ENCODE measurements at regions not wholly inside any gene's neighbourhood (a gene's known extent, or its start where the extent isn't known, plus 50 kb on each side); places are given as distances from the start of the nearest gene placed in this dataset.
"Not testable (repeated sequence)": the region's sequence is repeated elsewhere in the genome, so short reads cannot be mapped to it uniquely, and the experiment has no call there.

DNA sequence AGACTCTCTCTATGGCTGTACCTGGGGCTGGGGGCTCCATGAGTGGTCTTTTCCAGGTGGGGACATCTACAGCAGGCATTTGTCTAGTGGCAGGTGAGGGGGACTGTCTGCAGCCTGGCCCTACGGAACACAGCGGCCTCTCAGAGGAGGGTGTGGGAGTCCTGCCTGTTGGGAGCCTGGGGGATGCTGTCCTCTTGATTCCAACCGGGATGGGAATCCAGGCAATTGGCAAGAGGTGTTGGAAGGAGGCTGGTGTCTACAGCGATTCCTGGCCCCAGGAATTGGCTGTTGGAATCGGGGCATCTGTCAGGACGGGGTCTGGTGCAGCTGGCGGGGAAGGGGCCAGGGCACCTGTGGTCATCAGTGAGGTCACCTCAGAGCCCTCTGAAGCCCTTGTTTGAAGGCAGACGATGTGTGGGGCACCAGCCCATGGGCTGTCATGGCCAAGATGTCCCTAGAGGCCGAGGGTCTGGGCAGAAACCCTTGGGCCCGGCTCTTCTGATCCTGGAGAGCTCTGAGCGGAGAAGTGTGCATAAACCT lies 386.3 kb downstream of the TMEM121 start:
- no peak for DNase-seq

DNA sequence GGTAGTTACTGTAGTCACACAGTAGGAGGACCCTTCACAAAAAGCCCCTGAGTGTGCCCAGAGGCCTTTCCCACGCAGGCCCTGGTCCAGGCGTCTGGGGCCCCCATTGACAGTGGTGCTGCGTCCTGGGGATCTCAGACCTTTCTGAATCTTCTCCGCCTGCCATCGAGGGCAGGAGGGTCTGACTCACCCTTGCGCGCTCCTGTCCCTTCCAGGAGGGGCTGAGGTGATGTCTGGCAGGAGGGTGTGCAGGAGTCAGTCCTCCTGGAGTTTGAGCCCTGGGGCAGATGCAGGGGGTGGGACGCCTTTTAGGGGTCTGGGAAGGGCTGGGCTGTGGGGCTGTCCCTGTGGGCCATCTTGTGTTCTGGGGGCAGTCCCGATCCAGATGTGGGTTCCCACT lies 386.8 kb downstream of the TMEM121 start:
- no peak for DNase-seq

DNA sequence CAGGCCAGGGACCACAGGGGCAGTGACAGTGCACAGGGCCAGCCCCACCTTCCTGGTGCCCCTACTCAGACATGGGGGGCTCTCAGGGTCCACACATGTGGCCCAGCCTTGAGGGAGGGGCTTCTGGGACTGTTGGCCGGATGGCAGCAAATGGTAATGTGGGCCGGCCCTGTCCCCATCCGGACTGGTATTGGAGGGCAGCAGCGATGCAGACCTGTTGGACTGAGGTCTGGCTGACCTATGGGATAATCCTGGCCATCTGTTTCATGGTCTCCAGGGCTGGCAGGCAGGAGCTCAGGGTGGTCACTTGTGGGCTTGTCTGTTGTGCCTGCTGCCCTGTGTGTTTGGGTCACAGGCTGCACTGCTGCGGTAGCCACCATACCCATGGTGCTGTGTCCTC lies 387.5 kb downstream of the TMEM121 start:
- DNase-seq, result no peak

DNA sequence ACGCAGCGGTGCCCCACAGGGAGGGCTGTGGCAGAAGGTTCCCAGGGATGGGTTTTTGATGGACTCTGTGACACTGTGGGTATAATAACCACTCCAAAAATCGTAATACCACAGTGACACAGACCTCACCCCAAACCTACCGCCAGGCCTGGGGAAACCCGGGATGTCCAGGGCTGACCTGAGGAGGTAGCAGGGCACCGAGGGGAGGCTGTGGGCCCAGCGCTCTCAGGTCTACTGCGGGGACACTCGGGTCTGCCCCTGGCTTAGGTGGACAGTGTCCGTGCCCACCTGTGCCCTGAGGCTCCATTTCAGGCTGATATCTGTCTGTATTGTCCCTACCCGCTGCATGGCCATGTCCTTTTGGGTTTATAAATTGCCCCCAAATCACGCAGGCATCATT lies 387.9 kb downstream of the TMEM121 start:
- not testable (repeated sequence) for DNase-seq

DNA sequence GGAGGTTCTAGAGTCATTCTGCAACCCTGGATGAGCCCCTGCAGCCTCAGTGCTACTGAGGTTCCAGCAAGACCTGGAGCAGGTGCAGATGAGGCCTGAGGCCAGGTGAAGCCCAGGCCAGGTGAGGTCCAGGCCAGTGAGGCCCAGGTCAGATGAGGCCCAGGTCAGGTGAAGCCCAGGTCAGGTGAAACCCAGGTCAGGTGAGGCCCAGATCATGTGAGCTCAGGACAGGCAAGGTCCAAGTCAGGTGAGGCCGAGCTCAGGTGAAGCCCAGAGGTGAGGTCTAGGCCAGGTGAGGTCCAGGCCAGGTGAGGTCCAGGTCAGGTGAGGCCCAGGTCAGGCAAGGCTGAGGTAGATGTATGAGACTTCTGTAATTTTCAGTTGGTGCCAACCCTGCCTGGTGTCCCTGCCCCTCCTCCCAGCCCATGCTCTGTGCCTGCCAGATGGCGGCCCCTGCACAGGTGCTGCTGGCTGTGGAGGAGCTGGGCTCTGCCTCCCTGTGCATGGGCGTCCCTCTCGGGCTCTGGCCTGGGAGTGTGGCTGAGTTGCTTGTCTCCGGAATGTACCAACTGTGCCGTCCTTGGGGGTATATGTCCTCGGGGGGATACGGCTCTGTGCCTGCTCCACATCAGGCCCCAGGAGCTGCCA lies 388.5 kb downstream of the TMEM121 start:
- no peak for DNase-seq

DNA sequence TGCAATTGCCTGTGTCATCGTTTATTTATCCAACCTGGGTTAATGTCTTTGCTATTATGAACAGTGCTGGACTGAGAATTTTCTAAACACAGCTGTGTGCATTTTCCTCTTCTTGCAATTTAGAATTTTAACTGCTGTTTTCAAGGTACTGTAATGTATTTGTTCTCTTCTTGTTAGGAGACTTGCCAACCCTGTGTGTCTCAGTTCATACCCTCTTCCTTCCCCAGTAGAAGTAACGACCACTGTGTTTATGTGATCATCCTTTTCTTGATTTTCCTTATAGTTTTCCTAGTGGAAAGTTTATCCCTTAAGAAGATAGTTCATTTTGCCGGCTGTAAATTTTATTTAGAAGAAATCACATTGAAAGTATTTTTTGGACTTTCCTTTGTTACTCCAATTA lies 389.2 kb downstream of the TMEM121 start:
- not testable (repeated sequence) for DNase-seq

DNA sequence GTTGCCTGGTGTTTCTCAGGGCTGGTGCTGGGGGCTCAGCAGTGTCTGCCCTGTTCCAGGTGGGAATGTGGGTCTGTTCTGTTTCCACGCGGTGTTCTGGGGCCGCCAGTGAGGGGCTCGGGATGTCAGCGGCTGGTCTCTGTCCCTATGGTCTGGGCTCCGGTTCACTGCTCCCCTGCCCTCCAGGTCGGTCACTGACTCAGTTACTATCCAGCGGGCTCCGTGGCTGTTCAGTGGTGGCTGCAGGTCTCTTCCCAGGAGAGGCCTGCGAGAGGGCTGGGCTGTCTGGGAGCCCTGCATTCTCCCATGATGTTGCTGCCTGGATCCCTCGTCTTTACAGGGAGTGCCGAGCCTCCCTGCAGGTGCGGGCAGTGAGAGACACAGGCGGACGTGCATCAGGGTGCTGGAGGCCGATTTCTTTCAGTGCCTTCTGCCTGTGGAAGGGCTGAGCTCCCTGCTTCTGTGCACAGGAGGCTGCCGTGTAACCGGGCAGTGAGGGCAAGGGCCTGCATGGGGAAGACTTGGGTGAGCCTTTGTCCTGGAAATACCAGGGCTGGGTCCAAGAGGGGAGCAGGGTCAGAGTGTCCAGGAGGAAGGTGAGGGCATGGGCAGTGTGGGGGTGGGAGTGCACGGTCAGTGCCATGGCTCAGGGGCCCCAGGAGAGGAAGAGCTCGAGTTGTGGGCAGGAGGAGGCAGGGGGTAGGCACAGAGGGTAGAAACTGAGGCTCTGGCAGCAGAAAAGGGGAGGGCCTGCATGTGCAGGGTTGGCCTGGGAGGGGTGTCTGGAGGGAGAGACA lies 391.0 kb downstream of the TMEM121 start:
- not testable (repeated sequence) for DNase-seq

DNA sequence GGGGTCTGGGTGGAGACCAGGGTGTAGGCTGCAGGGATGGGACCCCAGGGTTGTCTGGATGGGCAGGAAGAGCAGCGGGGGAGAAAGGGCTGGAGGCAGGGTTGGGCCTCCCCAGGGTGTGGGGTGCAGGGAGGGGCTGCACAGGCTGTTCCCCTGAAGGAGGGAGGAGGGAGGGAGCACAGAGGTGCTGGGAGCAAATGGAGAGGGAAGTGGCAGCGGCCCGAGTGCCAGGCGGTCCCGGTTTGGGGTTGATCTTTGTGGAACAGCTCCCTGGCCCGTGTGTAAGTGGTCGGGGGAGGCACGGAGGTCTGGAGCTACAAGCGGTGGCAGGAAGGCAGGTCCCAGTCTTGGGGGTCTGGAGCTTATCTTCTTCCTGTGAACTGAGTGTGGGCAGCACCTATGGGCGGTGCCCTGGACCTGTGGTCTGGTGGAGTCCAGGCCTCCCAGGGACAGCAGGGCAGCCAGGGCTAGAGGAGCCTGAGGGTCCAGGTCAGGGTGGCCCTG lies 391.6 kb downstream of the TMEM121 start:
- DNase-seq, result no peak

DNA sequence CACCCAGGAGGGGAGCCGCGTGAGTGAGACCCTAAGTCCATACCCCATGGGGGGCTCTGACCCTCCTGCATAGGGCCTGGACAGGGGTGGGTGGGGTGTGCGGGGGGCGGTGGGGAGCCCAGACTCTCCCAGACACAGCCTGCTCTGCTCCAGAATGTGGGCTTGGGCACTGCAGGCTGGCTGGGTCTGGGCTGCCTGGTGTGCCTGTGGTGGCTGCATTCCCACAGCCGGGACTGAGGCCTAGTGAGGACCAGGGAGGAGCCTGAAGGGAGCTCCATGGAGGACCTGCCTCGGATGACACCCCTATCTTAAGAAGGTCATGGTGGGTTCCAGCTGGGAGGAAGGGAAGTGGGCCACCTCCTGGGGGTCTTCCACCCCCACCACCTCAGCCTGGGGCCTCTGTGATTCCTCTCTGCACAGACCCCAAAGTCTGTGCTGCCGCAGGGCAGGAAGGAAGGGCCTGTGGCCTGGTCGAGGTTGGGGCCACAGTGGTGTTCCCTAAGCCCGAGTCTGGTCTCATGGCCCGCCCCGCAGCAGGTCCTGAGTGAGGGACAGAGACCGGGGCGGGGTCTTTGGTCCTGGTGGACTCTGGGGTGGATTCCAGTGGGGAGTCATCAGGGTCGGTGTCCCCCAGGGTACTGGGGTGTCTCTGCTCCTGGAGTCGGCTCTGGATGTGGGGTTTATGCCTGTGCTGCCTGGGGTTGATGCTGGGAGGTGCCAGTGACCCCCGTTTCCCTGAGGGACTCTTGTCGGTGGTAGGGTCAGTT lies 392.3 kb downstream of the TMEM121 start:
- DNase-seq, result no peak

DNA sequence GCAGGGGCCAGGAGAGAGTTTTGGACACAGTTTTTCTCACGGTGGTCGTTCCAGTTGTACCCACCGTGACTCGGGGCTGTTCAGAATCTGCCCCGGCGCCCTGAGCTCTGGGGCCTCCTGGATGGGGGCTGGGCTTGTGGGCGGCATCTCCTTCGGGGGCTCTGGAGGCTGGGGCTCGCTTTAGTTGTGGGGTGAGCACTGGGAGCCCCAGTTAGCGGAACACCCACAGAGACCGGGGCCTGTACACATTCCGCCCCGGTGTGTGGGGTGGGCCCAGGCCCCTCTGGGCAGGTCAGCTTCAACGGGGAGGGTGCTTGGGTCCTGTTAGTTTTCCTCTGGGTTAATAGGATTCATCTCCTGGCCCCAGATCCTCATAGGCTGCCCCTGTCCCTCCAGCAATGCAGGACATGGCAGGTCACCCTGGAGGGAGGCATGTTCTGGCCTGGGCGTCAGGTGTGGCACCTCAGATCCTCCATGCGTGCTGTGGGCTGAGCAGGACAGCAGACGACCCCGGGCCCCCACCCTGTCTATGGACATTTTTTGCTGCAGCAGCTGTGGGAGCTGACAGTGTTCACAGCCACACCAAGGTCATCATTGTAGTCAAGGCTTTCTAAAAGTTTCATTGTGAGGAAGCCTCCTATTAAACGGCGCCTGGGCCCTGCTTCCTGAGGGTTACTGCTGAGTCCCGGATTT lies 393.2 kb downstream of the TMEM121 start:
- DNase-seq, result no peak

DNA sequence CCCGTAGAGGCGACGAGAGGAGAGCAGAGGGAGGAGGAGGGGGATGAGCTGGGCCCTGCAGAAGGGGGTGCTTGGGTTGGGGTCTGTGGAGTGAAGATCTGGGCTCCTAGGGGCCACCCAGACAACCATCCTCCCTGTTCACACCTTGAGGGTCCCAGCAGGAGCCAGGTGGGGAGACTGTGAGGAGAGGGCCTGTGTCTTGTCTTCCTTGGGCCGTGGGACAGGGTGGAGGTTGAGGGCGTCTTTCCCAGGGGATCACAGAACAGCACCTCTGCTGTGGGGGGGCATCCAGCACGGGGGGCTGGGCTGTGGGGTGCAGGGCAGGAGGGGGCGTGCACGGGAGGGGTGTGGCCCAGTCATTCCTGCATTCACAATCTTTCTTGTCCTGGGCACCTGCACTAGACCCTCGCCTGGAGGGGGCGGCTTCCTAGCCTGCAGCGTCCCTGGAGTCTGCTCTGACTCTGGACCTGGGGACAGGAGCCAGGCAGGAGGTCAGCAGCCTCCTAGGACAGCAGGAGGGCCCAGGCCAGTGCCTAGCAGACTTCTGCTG lies 393.8 kb downstream of the TMEM121 start:
- not testable (repeated sequence) for DNase-seq

DNA sequence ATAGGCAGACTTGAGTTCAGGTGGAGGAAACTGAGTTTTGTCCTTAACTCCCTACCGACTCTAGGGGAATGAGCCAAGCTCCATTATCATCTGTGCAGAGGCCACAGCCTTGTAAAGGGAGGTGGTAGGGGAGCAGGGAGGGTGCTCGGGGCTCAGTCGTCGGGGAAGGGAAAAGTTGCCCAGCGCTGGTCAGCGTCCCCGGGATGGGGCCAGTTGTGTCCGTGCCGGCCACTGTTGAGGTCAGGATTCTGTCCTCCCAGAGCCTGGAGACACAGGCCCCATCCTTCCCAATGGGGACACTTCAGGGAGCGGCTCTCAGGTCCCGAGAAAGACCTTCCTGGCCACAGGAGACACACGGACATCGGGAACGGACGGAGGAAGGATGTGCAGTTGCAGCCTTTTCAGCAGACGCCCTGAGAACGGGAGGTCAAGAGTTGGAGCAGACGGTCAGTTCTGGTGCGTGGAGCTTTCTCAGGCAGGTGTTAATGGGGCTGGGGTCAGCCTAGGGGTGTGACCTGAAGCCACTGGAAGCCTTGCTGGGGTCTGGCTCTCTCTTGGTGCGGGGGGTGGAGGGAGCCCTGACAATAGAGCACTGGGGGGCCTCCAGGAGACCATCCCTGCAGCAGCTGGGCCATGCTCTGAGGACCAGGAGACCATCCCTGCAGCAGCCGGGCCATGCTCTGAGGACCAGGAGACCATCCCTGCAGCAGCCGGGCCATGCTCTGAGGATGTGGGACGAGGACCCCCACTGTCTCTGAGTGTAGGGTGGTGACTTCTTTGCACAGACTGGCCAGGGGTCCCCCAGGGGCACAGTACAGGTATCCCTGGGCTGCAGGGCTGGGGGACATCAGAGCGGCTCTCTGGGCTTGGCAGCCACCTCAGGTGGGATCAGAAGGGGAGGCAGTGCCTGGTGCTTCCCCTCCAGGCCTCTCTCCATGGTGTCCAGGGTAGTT lies 394.7 kb downstream of the TMEM121 start:
- not testable (repeated sequence) for DNase-seq

DNA sequence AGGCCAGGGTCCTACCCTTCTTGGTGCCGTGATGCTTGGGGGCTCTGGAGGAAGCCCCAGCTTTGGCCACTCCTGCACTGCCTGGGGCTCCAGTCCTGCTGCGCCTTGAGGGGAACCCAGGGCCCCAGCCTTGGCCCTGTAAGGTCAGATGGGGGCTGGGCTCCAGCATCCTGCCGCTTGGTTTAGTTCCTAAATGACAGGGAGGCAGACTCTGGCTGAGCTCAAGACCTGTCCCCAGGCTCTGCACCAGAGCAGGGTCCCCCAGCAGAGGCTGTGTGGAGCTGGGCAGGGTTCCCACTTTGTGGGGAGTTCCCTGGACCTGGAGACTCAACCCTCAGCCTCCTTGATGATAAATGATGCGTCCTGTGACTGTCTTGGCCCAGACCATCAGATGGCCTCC lies 395.4 kb downstream of the TMEM121 start:
- not testable (repeated sequence) for DNase-seq

DNA sequence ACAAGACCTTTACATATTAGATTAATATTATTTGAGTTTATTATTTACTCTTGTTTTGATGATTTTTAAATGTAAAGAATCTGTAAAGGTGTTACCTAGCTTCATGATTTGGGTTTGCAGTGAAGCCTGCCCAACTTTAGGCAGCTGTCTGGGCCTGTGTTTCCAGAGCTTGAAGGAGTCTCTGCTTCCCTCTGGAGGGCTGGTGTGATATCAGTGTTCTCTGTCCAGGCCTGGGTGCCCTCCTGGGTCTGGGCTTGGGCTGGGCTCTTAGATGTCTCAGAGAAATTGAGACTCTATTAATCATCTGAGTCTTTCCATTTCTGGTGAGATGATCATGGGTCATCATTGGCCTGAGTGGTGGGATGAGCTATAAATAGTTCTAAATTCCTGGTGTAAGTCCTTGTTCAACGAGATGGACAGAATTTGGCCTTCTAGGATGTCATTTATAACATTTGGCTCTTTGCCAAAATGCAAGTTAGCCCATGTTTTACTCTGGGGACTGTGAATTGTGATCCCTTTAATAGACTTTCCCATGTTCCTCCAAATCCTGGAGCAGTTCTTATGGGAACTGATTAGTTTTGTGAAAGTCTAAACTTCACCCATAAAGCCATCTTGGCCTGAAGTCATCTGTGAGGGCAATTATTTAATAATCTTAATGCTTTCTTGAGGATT lies 397.3 kb downstream of the TMEM121 start:
- DNase-seq, result not testable (repeated sequence)

DNA sequence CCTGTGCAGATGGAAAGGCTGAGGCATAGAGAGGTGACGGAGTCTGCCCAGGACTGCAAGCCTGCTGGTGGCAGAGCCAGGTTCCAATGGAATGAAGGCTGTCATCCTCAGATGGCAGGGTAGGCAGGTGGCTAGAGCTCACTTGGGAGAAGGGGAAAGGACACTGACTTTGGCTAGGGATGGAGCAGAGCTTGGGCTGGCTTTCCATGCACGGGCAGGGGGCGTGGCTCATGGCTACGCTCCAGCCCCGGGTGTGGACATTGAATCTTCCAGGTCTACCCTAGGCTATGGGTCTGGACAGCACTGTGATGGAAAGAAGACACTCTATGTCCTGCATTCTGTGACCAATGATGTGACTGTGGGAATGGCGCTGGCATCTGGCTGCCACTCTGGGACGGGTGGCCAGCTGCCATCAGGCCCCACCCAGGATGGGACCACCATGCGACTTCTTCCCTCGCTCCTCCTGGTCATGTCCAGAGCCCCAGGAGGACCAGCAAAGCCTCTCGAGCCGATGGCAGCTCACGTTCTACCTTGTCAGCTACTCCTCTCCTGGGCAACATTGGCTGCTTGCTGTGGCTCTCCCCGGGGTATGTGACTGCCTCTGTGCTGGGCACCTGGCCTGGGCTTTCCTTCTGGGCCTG lies 398.7 kb downstream of the TMEM121 start:
- DNase-seq, result no peak

DNA sequence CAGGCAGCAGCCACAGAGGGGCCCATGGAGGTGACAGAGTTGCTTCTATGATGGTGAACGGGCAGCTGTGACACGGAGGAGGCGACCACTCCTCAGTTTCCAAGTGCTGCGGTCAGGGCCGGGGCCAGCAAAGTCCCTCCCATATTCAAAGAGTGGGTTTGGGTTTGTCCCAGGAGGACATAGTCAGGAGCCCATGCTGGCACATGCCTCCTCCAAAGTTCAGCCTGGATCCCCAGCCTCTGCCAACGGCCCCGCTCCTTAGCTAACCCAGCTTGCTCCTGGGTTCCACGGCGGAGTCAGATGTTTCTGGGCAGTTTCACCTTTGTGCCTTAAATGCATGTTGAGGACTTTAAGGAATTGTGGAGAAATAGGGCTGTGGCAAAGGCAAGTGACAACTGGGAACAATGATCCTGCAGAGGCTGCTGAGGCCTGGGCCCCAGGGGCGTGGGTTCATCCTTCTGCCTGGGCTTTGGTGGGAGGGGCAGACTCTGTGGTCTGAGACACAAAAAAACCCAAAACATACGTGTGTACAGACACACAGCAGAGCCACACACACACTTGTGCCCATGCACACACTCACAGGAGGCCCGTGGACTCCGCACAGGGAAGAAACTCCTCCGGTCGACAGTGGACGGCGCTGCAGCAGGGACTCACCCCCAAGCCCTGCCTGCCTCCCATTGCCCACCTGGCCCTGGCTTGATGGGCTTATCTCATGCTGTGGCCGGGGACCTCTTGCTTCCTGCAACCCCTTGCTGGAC lies 399.4 kb downstream of the TMEM121 start:
- no peak for DNase-seq

DNA sequence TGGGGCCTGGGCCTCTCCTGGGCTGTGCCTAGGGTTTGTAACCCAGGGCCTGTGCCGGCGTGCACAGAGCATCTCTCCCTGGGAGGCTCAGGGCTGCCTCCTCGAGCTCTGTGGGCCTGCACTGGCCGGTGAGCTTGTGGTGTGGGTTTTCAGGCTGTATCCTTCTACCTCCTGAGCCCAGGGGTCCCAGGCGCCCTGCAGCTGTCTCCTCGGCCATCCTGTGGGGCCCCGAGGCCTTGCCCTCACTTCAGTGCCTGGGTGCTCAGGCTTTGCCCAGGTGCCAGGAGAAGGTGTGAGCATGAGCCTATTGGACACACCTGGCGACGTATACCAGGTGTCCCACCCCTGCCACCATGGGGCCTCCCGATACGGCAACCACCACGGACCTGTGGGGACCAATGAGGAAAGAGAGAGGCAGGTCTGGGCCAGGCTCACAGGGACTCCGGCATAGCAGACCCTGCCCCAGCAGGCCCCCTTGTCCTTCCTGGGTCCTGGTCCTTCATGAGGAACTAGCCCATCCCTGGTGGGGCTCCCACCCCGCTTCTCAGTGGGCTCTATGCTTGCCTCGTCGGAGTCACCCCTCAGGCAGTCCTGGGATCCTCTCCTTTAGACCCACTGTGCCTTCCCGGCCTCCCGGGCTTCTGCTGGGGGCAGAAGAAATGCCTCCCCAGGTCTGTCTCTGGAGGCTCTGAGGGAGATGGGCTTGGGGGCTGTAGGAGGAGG lies 400.2 kb downstream of the TMEM121 start:
- no peak for DNase-seq
